ENCODE measurements at regions not wholly inside any gene's neighbourhood (a gene's known extent, or its start where the extent isn't known, plus 50 kb on each side); places are given as distances from the start of the nearest gene placed in this dataset.

DNA sequence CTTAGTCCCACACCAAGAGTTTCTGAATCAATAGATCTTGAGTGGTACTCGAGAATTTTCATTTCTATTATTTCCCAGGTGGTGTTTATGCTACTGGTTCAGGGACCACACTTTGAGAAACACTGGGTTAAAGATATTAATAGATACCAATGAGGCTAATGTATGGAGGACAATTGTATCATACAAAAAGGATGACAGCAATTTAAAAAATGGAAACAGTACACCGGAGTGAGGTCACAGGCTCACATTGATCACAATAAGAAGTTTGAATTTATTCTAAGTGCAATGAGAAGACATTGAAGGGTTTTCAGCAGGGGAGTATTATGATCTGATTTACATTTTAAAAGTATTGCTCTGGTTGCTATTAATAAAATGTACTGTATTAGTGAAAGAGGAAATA is 488.3 kb downstream of the PCDH17 start (continued):
- TF ChIP-seq NFE2L1 (CRISPR knock-in tag; IDR thresholded peaks at IDR 0.05), result no peak
- TF ChIP-seq JUN (CRISPR knock-in tag; IDR thresholded peaks at IDR 0.05), result no peak
- no peak for TF ChIP-seq ZNF317 (CRISPR knock-in tag; IDR thresholded peaks at IDR 0.05; ENCODE audit: borderline replicate concordance, low read depth)
- TF ChIP-seq, protein P1, sequence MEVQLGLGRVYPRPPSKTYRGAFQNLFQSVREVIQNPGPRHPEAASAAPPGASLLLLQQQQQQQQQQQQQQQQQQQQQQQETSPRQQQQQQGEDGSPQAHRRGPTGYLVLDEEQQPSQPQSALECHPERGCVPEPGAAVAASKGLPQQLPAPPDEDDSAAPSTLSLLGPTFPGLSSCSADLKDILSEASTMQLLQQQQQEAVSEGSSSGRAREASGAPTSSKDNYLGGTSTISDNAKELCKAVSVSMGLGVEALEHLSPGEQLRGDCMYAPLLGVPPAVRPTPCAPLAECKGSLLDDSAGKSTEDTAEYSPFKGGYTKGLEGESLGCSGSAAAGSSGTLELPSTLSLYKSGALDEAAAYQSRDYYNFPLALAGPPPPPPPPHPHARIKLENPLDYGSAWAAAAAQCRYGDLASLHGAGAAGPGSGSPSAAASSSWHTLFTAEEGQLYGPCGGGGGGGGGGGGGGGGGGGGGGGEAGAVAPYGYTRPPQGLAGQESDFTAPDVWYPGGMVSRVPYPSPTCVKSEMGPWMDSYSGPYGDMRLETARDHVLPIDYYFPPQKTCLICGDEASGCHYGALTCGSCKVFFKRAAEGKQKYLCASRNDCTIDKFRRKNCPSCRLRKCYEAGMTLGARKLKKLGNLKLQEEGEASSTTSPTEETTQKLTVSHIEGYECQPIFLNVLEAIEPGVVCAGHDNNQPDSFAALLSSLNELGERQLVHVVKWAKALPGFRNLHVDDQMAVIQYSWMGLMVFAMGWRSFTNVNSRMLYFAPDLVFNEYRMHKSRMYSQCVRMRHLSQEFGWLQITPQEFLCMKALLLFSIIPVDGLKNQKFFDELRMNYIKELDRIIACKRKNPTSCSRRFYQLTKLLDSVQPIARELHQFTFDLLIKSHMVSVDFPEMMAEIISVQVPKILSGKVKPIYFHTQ (CRISPR knock-in tag; IDR thresholded peaks at IDR 0.05), result no peak

DNA sequence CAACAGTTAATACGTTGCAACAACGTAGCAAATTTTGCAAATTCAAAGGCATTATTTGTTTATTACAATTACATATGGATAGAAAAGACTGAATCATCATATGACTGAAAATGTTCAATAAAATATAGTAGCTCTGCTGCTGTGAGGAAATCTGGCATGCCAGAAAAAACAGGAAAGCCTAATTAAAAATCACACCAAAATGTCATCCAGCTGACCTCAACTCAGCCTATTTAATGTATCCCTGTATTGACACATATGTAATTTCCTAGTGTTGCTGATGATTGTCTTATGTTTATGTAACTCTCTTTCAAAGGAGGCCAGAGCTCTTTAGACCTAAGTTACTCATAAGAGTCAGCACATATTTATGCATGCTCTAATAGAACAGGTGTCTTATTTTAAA is 495.0 kb downstream of the PCDH17 start:
- no peak overlapping the region for H3K27ac Mint-ChIP-seq
- no peaks in the 10 kb centered on the region for H3K27me3 Mint-ChIP-seq (ENCODE audit: low read depth)
- TF ChIP-seq ATF1 (CRISPR knock-in tag; IDR thresholded peaks at IDR 0.05) (no peak), TCF7 (CRISPR knock-in tag; IDR thresholded peaks at IDR 0.05; ENCODE audit: low read depth) (no peak), KAT7 (CRISPR knock-in tag; IDR thresholded peaks at IDR 0.05; ENCODE audit: borderline replicate concordance) (no peak), ZNF138 (CRISPR knock-in tag; conservative IDR thresholded peaks at IDR 0.05) (no peak), ZNF671 (CRISPR knock-in tag; IDR thresholded peaks at IDR 0.05) (no peak), PRRX2 (CRISPR knock-in tag; IDR thresholded peaks at IDR 0.05) (no peak), SP1 (CRISPR knock-in tag; conservative IDR thresholded peaks at IDR 0.05) (no peak), ELF4 (CRISPR knock-in tag; IDR thresholded peaks at IDR 0.05; ENCODE audit: low read depth) (no peak), RORB (CRISPR knock-in tag; IDR thresholded peaks at IDR 0.05) (no peak), TEAD1 (CRISPR knock-in tag; IDR thresholded peaks at IDR 0.05) (no peak), ZNF263 (CRISPR knock-in tag; IDR thresholded peaks at IDR 0.05; ENCODE audit: low read depth) (no peak)
- TF ChIP-seq, protein P2, sequence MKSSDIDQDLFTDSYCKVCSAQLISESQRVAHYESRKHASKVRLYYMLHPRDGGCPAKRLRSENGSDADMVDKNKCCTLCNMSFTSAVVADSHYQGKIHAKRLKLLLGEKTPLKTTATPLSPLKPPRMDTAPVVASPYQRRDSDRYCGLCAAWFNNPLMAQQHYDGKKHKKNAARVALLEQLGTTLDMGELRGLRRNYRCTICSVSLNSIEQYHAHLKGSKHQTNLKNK (CRISPR knock-in tag; IDR thresholded peaks at IDR 0.05), result no peak
- TF ChIP-seq, protein P3, sequence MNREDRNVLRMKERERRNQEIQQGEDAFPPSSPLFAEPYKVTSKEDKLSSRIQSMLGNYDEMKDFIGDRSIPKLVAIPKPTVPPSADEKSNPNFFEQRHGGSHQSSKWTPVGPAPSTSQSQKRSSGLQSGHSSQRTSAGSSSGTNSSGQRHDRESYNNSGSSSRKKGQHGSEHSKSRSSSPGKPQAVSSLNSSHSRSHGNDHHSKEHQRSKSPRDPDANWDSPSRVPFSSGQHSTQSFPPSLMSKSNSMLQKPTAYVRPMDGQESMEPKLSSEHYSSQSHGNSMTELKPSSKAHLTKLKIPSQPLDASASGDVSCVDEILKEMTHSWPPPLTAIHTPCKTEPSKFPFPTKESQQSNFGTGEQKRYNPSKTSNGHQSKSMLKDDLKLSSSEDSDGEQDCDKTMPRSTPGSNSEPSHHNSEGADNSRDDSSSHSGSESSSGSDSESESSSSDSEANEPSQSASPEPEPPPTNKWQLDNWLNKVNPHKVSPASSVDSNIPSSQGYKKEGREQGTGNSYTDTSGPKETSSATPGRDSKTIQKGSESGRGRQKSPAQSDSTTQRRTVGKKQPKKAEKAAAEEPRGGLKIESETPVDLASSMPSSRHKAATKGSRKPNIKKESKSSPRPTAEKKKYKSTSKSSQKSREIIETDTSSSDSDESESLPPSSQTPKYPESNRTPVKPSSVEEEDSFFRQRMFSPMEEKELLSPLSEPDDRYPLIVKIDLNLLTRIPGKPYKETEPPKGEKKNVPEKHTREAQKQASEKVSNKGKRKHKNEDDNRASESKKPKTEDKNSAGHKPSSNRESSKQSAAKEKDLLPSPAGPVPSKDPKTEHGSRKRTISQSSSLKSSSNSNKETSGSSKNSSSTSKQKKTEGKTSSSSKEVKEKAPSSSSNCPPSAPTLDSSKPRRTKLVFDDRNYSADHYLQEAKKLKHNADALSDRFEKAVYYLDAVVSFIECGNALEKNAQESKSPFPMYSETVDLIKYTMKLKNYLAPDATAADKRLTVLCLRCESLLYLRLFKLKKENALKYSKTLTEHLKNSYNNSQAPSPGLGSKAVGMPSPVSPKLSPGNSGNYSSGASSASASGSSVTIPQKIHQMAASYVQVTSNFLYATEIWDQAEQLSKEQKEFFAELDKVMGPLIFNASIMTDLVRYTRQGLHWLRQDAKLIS (CRISPR knock-in tag; IDR thresholded peaks at IDR 0.05; ENCODE audit: borderline replicate concordance), result no peak
- TF ChIP-seq, protein P4, sequence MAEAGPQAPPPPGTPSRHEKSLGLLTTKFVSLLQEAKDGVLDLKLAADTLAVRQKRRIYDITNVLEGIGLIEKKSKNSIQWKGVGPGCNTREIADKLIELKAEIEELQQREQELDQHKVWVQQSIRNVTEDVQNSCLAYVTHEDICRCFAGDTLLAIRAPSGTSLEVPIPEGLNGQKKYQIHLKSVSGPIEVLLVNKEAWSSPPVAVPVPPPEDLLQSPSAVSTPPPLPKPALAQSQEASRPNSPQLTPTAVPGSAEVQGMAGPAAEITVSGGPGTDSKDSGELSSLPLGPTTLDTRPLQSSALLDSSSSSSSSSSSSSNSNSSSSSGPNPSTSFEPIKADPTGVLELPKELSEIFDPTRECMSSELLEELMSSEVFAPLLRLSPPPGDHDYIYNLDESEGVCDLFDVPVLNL (CRISPR knock-in tag; IDR thresholded peaks at IDR 0.05; ENCODE audit: borderline replicate concordance, low read depth), result no peak
- ATAC-seq, result no peak
- POLR2A ChIA-PET, result no interaction called here
- H3K9me3 Mint-ChIP-seq, result peaks cover 34% of the 10 kb centered on the region
- H3K4me3 Mint-ChIP-seq, result no peak overlapping the region
- CTCF ChIA-PET, result no interaction called here
- H3K4me1 Mint-ChIP-seq, result no peaks in the 10 kb centered on the region
- no peak for DNase-seq (ENCODE audit: low spot score)
- peaks cover 6% of the 10 kb centered on the region for H3K36me3 Mint-ChIP-seq

DNA sequence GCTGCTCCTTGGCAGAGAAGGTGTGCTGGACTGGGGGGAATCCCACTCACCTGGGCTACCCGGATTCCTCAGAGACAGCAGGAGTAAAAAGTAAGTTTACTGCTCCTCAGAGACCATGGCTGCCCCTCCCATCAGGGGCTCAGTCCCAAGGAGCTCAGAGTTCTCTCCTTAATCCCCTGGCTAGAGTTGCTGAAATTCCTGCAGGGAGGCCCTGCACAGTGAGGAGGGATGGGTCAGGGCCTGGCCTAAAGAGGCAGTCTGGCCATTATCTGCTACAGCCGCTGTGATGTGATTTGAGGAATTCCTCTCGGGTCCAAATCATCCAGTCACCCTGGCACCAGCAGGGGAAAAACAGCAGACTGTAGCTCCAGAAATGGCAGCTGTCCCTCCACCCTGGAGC is 502.5 kb downstream of the PCDH17 start:
- Mint-ChIP-seq H3K4me3 (no peak overlapping the region), H3K4me1 (no peaks in the 10 kb centered on the region), H3K36me3 (peaks cover 15% of the 10 kb centered on the region), H3K27me3 (ENCODE audit: low read depth) (no peaks in the 10 kb centered on the region), H3K27ac (no peak overlapping the region), H3K9me3 (peaks cover 38% of the 10 kb centered on the region)
- no peak for DNase-seq (ENCODE audit: low spot score)
- ChIA-PET POLR2A (no interaction called here), CTCF (no interaction called here)
- ATAC-seq, result no peak
- TF ChIP-seq, protein P4 (CRISPR knock-in tag; IDR thresholded peaks at IDR 0.05; ENCODE audit: borderline replicate concordance, low read depth), result no peak
- TF ChIP-seq FOXP1 (CRISPR knock-in tag; IDR thresholded peaks at IDR 0.05; ENCODE audit: borderline replicate concordance) (no peak), CREB1 (CRISPR knock-in tag; IDR thresholded peaks at IDR 0.05) (no peak), ZNF138 (CRISPR knock-in tag; conservative IDR thresholded peaks at IDR 0.05) (no peak), SOX15 (CRISPR knock-in tag; IDR thresholded peaks at IDR 0.05) (no peak), ZNF121 (CRISPR knock-in tag; IDR thresholded peaks at IDR 0.05) (no peak)
- TF ChIP-seq, protein P5, sequence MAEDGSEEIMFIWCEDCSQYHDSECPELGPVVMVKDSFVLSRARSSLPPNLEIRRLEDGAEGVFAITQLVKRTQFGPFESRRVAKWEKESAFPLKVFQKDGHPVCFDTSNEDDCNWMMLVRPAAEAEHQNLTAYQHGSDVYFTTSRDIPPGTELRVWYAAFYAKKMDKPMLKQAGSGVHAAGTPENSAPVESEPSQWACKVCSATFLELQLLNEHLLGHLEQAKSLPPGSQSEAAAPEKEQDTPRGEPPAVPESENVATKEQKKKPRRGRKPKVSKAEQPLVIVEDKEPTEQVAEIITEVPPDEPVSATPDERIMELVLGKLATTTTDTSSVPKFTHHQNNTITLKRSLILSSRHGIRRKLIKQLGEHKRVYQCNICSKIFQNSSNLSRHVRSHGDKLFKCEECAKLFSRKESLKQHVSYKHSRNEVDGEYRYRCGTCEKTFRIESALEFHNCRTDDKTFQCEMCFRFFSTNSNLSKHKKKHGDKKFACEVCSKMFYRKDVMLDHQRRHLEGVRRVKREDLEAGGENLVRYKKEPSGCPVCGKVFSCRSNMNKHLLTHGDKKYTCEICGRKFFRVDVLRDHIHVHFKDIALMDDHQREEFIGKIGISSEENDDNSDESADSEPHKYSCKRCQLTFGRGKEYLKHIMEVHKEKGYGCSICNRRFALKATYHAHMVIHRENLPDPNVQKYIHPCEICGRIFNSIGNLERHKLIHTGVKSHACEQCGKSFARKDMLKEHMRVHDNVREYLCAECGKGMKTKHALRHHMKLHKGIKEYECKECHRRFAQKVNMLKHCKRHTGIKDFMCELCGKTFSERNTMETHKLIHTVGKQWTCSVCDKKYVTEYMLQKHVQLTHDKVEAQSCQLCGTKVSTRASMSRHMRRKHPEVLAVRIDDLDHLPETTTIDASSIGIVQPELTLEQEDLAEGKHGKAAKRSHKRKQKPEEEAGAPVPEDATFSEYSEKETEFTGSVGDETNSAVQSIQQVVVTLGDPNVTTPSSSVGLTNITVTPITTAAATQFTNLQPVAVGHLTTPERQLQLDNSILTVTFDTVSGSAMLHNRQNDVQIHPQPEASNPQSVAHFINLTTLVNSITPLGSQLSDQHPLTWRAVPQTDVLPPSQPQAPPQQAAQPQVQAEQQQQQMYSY (CRISPR knock-in tag; IDR thresholded peaks at IDR 0.05), result no peak

All from WTC11 (cell line).